HG03025 (cell line): ENCODE measurements at regions not wholly inside any gene's neighbourhood (a gene's known extent, or its start where the extent isn't known, plus 50 kb on each side); places are given as distances from the start of the nearest gene placed in this dataset.
A peak's percentile ranks its signal among the peaks of the same experiment; 100 is the strongest.

Experiments used
- ATAC-seq: cut with Tn5 transposase; IDR thresholded peaks from one replicate; pipeline ENCODE4 v1.9.1; 2021; ENCODE audit warnings: mild to moderate bottlenecking, moderate library complexity; ENCODE audit not compliant: unreplicated experiment, low FRiP score

- no peak for ATAC-seq
These were observed 346.6 kb downstream of the CBLN2 start for GRCh38 chr18:72197591-72197990.

GRCh38 chr18:72194072-72194471 lies 350.1 kb downstream of the CBLN2 start:
- no peak for ATAC-seq

GRCh38 chr18:72187956-72188355 lies 356.2 kb downstream of the CBLN2 start:
- no peak for ATAC-seq

GRCh38 chr18:72181241-72181764 lies 362.8 kb downstream of the CBLN2 start:
- peak; percentile 66 for ATAC-seq

GRCh38 chr18:72180689-72181088 lies 363.5 kb downstream of the CBLN2 start:
- ATAC-seq, result peak; percentile 4

GRCh38 chr18:72174972-72175649 lies 369.0 kb downstream of the CBLN2 start:
- ATAC-seq, result no peak

- ATAC-seq, result no peak
These were observed 372.5 kb downstream of the CBLN2 start for GRCh38 chr18:72171596-72171995.

- no peak for ATAC-seq
These were observed 382.5 kb downstream of the CBLN2 start for GRCh38 chr18:72161691-72162090.

GRCh38 chr18:72160510-72161445 lies 383.4 kb downstream of the CBLN2 start:
- no peak for ATAC-seq

GRCh38 chr18:72155327-72155726 lies 388.8 kb downstream of the CBLN2 start:
- no peak for ATAC-seq

GRCh38 chr18:72154926-72155325 lies 389.2 kb downstream of the CBLN2 start:
- ATAC-seq, result no peak

GRCh38 chr18:72152935-72153334 lies 391.2 kb downstream of the CBLN2 start:
- no peak for ATAC-seq

- no peak for ATAC-seq
These were observed 396.3 kb downstream of the CBLN2 start for GRCh38 chr18:72147830-72148229.

- ATAC-seq, result no peak
These were observed 404.1 kb downstream of the CBLN2 start for GRCh38 chr18:72140007-72140406.

- ATAC-seq, result no peak
These were observed 415.5 kb downstream of the CBLN2 start for GRCh38 chr18:72128649-72129048.

- ATAC-seq, result no peak
These were observed 422.0 kb downstream of the CBLN2 start for GRCh38 chr18:72122103-72122502.

- no peak for ATAC-seq
These were observed 425.1 kb downstream of the CBLN2 start for GRCh38 chr18:72119082-72119481.

- ATAC-seq, result no peak
These were observed 429.1 kb downstream of the CBLN2 start for GRCh38 chr18:72114801-72115594.

- no peak for ATAC-seq
These were observed 436.3 kb downstream of the CBLN2 start for GRCh38 chr18:72107647-72108383.

GRCh38 chr18:72104851-72105250 lies 439.3 kb downstream of the CBLN2 start:
- no peak for ATAC-seq
